CD8-positive, alpha-beta memory T cell (primary cell): ENCODE measurements at regions not wholly inside any gene's neighbourhood (a gene's known extent, or its start where the extent isn't known, plus 50 kb on each side); places are given as distances from the start of the nearest gene placed in this dataset.
A peak's percentile ranks its signal among the peaks of the same experiment; 100 is the strongest.

Experiments
- CTCF ChIA-PET: fragments of 350-600 bp; sonication (Branson Sonifier 250); formaldehyde crosslinking; loops from one replicate; lab custom pipeline; 2021; ENCODE audit warnings: antibody characterized with exemption; lab: Charles Lee
- POLR2A ChIA-PET: fragments of 350-600 bp; sonication (Branson Sonifier 250); formaldehyde crosslinking; loops from one replicate; lab custom pipeline; 2021; ENCODE audit warnings: antibody characterized with exemption; lab: Charles Lee
- DNase-seq, 5 donors: peaks; one replicate each; pipeline versions ENCODE4 v3.0.0 to v3.0.0-alpha.2; 2020 to 2022; ENCODE audit warnings: mixed read lengths in 1 of 5
- H3K27ac ChIP-seq: one replicate; pipeline ENCODE4 v1.7.0; 2013; ENCODE audit warnings: low read depth, mild to moderate bottlenecking, low read length, moderate library complexity
- H3K27me3 ChIP-seq: 2 replicates; pipeline ENCODE4 v1.7.0; 2013; ENCODE audit warnings: low read length, mild to moderate bottlenecking; ENCODE audit not compliant: insufficient read depth, poor library complexity, severe bottlenecking
- H3K36me3 ChIP-seq: 2 replicates; pipeline ENCODE4 v1.7.0; 2013; ENCODE audit warnings: mild to moderate bottlenecking, low read length, moderate library complexity; ENCODE audit not compliant: insufficient read depth
- H3K4me1 ChIP-seq: 2 replicates; pipeline ENCODE4 v1.7.0; 2013; ENCODE audit warnings: mild to moderate bottlenecking, low read length, moderate library complexity; ENCODE audit not compliant: insufficient read depth
- H3K4me3 ChIP-seq: 2 replicates; pipeline ENCODE4 v1.7.0; 2013; ENCODE audit warnings: mild to moderate bottlenecking, low read length
- H3K9me3 ChIP-seq: 2 replicates; pipeline ENCODE4 v1.7.0; 2013; ENCODE audit warnings: mild to moderate bottlenecking, low read length
- H3K27ac Mint-ChIP-seq, 8 donors: one replicate each; pipeline ENCODE4 v1.8.0; 2020 to 2021; ENCODE audit warnings: mixed read lengths in 8 of 8, mild to moderate bottlenecking in 6 of 8, inconsistent platforms in 3 of 8, moderate library complexity in 3 of 8
- H3K27me3 Mint-ChIP-seq, 2 donors: one replicate each; pipeline ENCODE4 v1.8.0; 2020 to 2021; ENCODE audit warnings: mixed read lengths in 2 of 2, mild to moderate bottlenecking in 1 of 2, moderate library complexity in 1 of 2
- H3K36me3 Mint-ChIP-seq, 3 donors: one replicate each; pipeline ENCODE4 v1.8.0; 2020 to 2021; ENCODE audit warnings: mixed read lengths in 3 of 3, inconsistent platforms in 1 of 3, mild to moderate bottlenecking in 1 of 3
- H3K4me1 Mint-ChIP-seq, 3 donors: one replicate each; pipeline ENCODE4 v1.8.0; 2020 to 2021; ENCODE audit warnings: mixed read lengths in 3 of 3, inconsistent platforms in 1 of 3, mild to moderate bottlenecking in 1 of 3
- H3K4me3 Mint-ChIP-seq, 7 donors: one replicate each; pipeline ENCODE4 v1.8.0; 2020 to 2021; ENCODE audit warnings: mixed read lengths in 7 of 7, mild to moderate bottlenecking in 6 of 7, moderate library complexity in 4 of 7, inconsistent platforms in 2 of 7
- H3K9me3 Mint-ChIP-seq, 5 donors: one replicate each; pipeline ENCODE4 v1.8.0; 2020 to 2022; ENCODE audit warnings: mixed read lengths in 5 of 5, mild to moderate bottlenecking in 3 of 5, moderate library complexity in 2 of 5, inconsistent platforms in 1 of 5

DNA sequence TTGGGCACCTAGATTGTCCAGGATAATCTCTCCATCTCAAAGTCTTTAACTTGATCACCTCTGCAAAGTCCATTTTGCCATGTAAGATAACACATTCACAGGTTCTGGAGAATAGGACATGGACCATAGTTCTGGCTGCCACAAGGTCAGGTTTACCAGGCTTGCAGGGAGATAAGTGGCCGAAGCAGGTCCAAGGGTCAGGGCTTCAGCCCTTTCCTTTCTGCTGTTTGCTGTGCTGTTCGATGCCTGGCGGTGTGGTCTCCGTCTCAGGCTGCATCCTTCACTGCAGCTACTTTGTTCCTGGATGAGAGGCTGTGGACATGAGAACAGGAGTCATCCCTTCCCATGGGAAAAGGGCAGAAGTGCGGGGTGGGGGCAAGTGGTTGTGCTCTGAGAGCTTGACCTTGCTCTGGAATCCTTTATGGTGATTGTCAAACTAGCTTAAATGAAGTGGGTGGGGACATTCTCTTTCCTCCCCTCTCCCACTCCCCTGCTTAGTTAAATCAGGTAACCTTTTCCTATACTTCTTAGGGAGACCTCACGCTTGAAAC lies 320.2 kb upstream of the C2CD4B start:
- no peak overlapping the region for H3K27ac ChIP-seq
- Mint-ChIP-seq H3K27ac (no peak overlapping the region), H3K4me1 (no peaks in the 10 kb centered on the region), H3K36me3 (no peaks in the 10 kb centered on the region), H3K4me3 (no peak overlapping the region), H3K9me3 (no peaks in the 10 kb centered on the region), H3K27me3 (peaks cover 5 to 15% of the 10 kb centered on the region in 2 donors)
- CTCF ChIA-PET = no interaction called here
- POLR2A ChIA-PET = no interaction called here
- DNase-seq = no peak
- no peaks in the 10 kb centered on the region for H3K36me3 ChIP-seq
- no peaks in the 10 kb centered on the region for H3K9me3 ChIP-seq
- H3K27me3 ChIP-seq = no peaks in the 10 kb centered on the region
- H3K4me3 ChIP-seq = no peak overlapping the region
- H3K4me1 ChIP-seq = no peaks in the 10 kb centered on the region

DNA sequence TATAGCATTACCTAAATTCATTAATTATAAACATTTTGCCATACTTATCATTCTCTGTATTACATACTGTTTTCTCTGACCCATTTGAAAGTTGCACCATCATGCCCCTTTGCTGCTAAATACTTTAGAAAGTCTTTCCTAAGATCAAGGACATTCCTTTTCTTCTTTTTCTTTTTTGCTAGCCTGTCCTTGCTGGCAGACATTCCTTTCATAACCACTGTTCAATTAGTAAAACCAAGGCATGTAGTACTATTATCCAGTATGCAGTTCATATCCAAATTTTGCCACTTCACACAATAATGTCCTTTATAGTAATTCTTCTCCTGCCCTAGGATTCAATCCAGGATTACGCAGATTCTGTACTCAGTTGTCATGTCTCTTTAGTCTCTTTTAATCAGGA lies 321.0 kb upstream of the C2CD4B start:
- Mint-ChIP-seq H3K4me3 (no peak overlapping the region), H3K36me3 (no peaks in the 10 kb centered on the region), H3K27me3 (peaks cover 5 to 15% of the 10 kb centered on the region in 2 donors), H3K4me1 (no peaks in the 10 kb centered on the region), H3K27ac (no peak overlapping the region), H3K9me3 (no peaks in the 10 kb centered on the region)
- H3K27ac ChIP-seq = no peak overlapping the region
- ChIA-PET CTCF (no interaction called here), POLR2A (no interaction called here)
- DNase-seq = no peak
- H3K4me3 ChIP-seq = no peak overlapping the region
- no peaks in the 10 kb centered on the region for H3K27me3 ChIP-seq
- no peaks in the 10 kb centered on the region for H3K4me1 ChIP-seq
- no peaks in the 10 kb centered on the region for H3K36me3 ChIP-seq
- no peaks in the 10 kb centered on the region for H3K9me3 ChIP-seq

DNA sequence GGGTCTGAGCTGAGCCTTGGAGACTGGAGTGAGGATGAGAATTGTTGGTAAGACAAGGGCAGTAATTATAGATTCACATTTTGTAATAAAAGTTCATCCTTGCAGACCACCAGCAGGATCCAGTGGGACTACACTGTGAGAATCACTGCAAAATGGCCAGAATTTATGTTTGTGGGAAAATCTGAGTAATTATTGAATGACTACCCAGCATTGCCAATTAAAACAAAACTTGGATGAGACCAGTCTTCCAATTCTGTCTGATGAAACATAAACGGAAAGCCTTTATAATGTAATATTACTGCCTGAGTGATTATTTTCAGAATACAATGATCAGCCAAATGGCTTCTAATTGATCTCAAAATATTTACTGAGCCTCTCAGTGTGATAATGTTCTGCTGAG lies 323.3 kb upstream of the C2CD4B start:
- Histone ChIP-seq H3K27me3 (no peaks in the 10 kb centered on the region), H3K27ac (no peak overlapping the region), H3K4me3 (no peak overlapping the region), H3K9me3 (no peaks in the 10 kb centered on the region), H3K4me1 (no peaks in the 10 kb centered on the region), H3K36me3 (no peaks in the 10 kb centered on the region)
- Mint-ChIP-seq H3K9me3 (no peaks in the 10 kb centered on the region), H3K27ac (peak overlapping the region in 1 of 8 donors; percentile 62), H3K36me3 (no peaks in the 10 kb centered on the region), H3K4me1 (no peaks in the 10 kb centered on the region), H3K27me3 (peaks cover 5 to 20% of the 10 kb centered on the region in 2 donors), H3K4me3 (no peak overlapping the region)
- ChIA-PET POLR2A (no interaction called here), CTCF (no interaction called here)
- DNase-seq = no peak

DNA sequence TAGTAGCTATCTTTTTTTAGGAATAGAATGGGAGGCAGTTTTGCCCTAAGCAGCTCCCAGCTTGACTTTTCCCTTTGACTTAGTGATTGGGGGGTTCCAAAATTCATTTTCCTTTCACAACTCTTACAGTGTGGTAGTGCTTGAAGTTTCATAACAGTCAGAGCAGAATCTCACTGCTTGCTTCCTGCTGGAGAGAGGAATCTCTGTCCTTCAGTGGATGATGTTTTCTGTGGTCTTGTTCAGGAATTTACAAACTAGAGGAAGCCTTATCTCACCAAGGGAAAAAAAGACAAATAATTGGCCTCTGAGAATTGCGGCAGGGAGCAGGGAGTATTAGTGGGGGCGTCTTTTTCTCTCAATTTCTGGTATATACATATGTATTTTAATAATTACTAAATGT lies 326.6 kb upstream of the C2CD4B start:
- CTCF ChIA-PET = no interaction called here
- H3K4me3 Mint-ChIP-seq = no peak overlapping the region
- no peak overlapping the region for H3K4me3 ChIP-seq
- no peaks in the 10 kb centered on the region for H3K9me3 ChIP-seq
- no peak overlapping the region for H3K27ac ChIP-seq
- H3K27me3 Mint-ChIP-seq = peaks cover 2 to 16% of the 10 kb centered on the region in 2 donors
- POLR2A ChIA-PET = no interaction called here
- H3K9me3 Mint-ChIP-seq = no peaks in the 10 kb centered on the region
- no peaks in the 10 kb centered on the region for H3K27me3 ChIP-seq
- no peaks in the 10 kb centered on the region for H3K4me1 ChIP-seq
- no peaks in the 10 kb centered on the region for H3K36me3 Mint-ChIP-seq
- H3K27ac Mint-ChIP-seq = no peak overlapping the region
- no peak for DNase-seq
- no peaks in the 10 kb centered on the region for H3K4me1 Mint-ChIP-seq
- H3K36me3 ChIP-seq = no peaks in the 10 kb centered on the region

DNA sequence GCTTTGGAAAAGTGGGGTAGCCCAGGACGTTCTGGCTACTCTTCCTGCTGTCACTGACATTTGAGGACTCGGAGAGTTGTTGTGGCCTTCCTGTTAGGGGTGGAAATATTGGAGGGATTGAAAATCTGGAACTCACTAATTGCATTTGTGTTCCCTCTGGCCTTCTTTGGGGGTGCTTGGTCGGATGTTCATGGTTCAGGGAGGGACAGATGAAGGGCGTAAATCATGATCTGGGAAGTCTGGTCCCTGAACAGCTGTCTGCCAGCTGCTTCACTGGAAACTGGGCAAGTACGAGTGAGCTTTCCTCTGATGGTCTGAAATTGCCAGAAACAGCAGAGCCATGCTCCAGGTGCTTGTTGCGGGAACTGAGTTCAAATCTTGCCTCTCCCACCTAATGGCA lies 327.8 kb upstream of the C2CD4B start:
- CTCF ChIA-PET = no interaction called here
- Mint-ChIP-seq H3K9me3 (no peaks in the 10 kb centered on the region), H3K36me3 (no peaks in the 10 kb centered on the region), H3K4me1 (no peaks in the 10 kb centered on the region), H3K27me3 (peaks cover 2 to 16% of the 10 kb centered on the region in 2 donors), H3K27ac (no peak overlapping the region), H3K4me3 (no peak overlapping the region)
- Histone ChIP-seq H3K36me3 (no peaks in the 10 kb centered on the region), H3K4me3 (no peak overlapping the region), H3K4me1 (no peaks in the 10 kb centered on the region), H3K27ac (no peak overlapping the region), H3K9me3 (no peaks in the 10 kb centered on the region), H3K27me3 (no peaks in the 10 kb centered on the region)
- DNase-seq = no peak
- POLR2A ChIA-PET = no interaction called here

DNA sequence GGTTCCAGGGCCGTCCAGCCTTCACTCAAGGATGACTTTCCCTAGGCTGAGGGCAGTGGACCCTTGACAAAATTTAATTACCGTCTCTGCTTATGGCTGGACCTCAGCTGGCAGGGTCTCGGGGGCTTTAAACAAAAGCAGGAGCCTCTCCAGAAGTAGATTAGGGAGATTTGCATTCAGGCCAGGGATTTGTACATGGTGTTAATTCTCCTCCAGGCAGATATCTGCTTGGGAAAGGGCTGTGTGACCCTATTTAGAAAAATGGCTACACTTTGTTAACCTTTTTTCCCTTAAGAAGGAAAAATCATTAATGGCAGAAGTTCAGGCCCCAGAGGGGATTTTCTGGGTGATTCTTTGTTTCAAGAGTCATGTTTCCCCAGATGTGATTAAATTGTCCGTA lies 329.1 kb upstream of the C2CD4B start:
- POLR2A ChIA-PET = no interaction called here
- H3K36me3 ChIP-seq = no peaks in the 10 kb centered on the region
- H3K27me3 ChIP-seq = no peaks in the 10 kb centered on the region
- H3K4me1 Mint-ChIP-seq = no peaks in the 10 kb centered on the region
- no peaks in the 10 kb centered on the region for H3K9me3 ChIP-seq
- no peaks in the 10 kb centered on the region for H3K9me3 Mint-ChIP-seq
- no peak overlapping the region for H3K4me3 ChIP-seq
- no peak overlapping the region for H3K27ac Mint-ChIP-seq
- no peak overlapping the region for H3K27ac ChIP-seq
- H3K36me3 Mint-ChIP-seq = no peaks in the 10 kb centered on the region
- no peak overlapping the region for H3K4me3 Mint-ChIP-seq
- DNase-seq = no peak
- no peaks in the 10 kb centered on the region for H3K4me1 ChIP-seq
- peaks cover 5 to 9% of the 10 kb centered on the region in 2 donors for H3K27me3 Mint-ChIP-seq
- CTCF ChIA-PET = no interaction called here

DNA sequence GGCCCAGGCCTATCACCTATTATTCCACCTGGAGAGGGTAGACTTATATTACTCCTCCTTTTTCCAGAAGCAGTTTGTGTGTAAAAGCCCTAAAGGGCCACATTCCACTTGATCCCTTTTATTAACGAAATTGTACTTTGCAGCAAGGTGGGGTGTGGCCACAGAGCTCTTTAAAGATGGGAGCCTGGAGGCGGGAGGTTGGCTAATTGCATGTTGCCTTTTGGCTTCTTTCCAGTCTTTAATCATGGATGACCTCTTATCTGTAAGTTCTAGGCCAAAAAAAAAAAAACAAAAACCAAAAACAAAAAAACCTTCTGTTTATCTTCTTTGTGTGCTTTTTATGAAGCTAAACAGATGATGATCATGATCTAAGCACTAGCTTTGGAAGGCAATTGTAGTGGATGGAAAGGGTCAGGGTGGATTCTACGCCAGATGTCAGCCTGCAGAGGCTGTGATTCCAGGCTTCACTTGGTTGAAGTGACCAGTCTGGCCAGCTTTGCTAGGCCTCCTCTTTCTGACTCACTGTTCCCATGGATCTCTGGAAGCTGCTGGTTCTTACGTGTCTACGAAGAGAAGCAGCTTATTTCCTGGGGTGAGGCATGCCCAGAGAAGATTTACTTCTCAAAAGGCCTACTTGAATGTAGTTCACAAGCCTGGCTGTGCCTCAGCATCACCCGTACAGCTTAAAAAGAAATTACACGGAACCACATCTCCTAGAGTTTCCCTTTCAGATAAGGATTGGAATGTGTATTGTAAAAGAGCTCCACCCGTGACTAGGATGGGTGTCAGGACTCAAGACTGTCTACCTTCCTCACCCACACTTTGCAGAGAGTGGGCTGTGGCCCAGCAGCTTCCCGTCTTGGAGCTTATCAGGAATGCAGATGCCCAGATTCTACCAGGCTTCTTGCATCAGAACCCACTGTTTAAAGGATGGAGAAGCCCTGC lies 330.9 kb upstream of the C2CD4B start:
- DNase-seq = no peak
- peak overlapping the region in 1 of 8 donors; percentile 60 for H3K27ac Mint-ChIP-seq
- Histone ChIP-seq H3K27ac (no peak overlapping the region), H3K4me1 (no peaks in the 10 kb centered on the region), H3K36me3 (no peaks in the 10 kb centered on the region), H3K4me3 (no peak overlapping the region), H3K9me3 (no peaks in the 10 kb centered on the region), H3K27me3 (no peaks in the 10 kb centered on the region)
- H3K9me3 Mint-ChIP-seq = no peaks in the 10 kb centered on the region
- ChIA-PET POLR2A (no interaction called here), CTCF (no interaction called here)
- no peaks in the 10 kb centered on the region for H3K4me1 Mint-ChIP-seq
- no peaks in the 10 kb centered on the region for H3K36me3 Mint-ChIP-seq
- no peak overlapping the region for H3K4me3 Mint-ChIP-seq
- peaks cover 7 to 11% of the 10 kb centered on the region in 2 donors for H3K27me3 Mint-ChIP-seq

DNA sequence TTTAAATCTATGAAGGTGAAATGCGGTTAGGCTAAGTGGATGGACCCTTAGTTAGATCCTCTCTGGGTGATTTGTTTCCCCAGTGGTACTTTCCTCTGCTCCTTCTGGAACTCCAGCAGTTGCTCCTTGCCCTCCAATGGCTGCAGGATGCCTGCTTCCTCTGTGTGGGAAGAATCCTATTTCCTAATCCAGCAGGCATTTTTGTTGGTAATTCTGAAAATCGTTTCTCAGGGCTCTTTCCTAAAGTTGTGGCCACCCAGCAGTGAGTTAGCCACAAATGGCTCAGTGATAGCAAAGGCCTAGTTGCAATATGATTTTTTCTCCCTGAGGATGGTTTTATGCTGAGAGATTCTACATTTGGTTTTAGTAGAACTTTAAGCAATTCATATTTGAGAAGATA lies 332.3 kb upstream of the C2CD4B start:
- Mint-ChIP-seq H3K27me3 (peaks cover 9 to 11% of the 10 kb centered on the region in 2 donors), H3K36me3 (no peaks in the 10 kb centered on the region), H3K9me3 (no peaks in the 10 kb centered on the region), H3K4me3 (no peak overlapping the region), H3K27ac (no peak overlapping the region), H3K4me1 (no peaks in the 10 kb centered on the region)
- H3K27ac ChIP-seq = no peak overlapping the region
- no peak overlapping the region for H3K4me3 ChIP-seq
- no peaks in the 10 kb centered on the region for H3K9me3 ChIP-seq
- no peaks in the 10 kb centered on the region for H3K4me1 ChIP-seq
- no peaks in the 10 kb centered on the region for H3K27me3 ChIP-seq
- POLR2A ChIA-PET = no interaction called here
- no peak for DNase-seq
- no peaks in the 10 kb centered on the region for H3K36me3 ChIP-seq
- CTCF ChIA-PET = no interaction called here
